CD4-positive, CD25-positive, alpha-beta regulatory T cell (primary cell): ENCODE measurements at regions not wholly inside any gene's neighbourhood (a gene's known extent, or its start where the extent isn't known, plus 50 kb on each side); places are given as distances from the start of the nearest gene placed in this dataset.

ENCODE experiments used
- ATAC-seq, 2 donors: fragments of 150-1000 bp; cut with Tn5 transposase; one replicate each; pipeline ENCODE4 v1.10.0; 2021; ENCODE audit warnings: low read depth in 2 of 2, moderate number of reproducible peaks in 2 of 2, moderate library complexity in 1 of 2
- DNase-seq, 3 donors: peaks; one replicate each; pipeline versions ENCODE4 v3.0.0 to v3.0.0-alpha.2; 2012 to 2022; ENCODE audit warnings: mixed read lengths in 1 of 3
- H3K27ac ChIP-seq: one replicate; pipeline ENCODE4 v1.7.0; 2013; ENCODE audit warnings: mild to moderate bottlenecking, low read length; ENCODE audit not compliant: insufficient read depth, poor library complexity, severe bottlenecking
- H3K27me3 ChIP-seq: one replicate; pipeline ENCODE4 v1.7.0; 2013; ENCODE audit warnings: low read length; ENCODE audit not compliant: control insufficient read depth, insufficient read depth
- H3K36me3 ChIP-seq: one replicate; pipeline ENCODE4 v1.7.0; 2013; ENCODE audit warnings: mild to moderate bottlenecking, low read length, moderate library complexity; ENCODE audit not compliant: control insufficient read depth, insufficient read depth
- H3K4me1 ChIP-seq: 2 replicates; pipeline ENCODE4 v1.7.0; 2013; ENCODE audit warnings: mild to moderate bottlenecking, low read length; ENCODE audit not compliant: insufficient read depth, control insufficient read depth, poor library complexity, severe bottlenecking
- H3K4me3 ChIP-seq: one replicate; pipeline ENCODE4 v1.7.0; 2013; ENCODE audit warnings: low read depth, mild to moderate bottlenecking, low read length, moderate library complexity
- H3K9me3 ChIP-seq, 2 experiments: 1 replicate in 1 of 2; 2 replicates in 1 of 2; pipeline ENCODE4 v1.7.0; 2013; ENCODE audit warnings: low read length in 2 of 2, mild to moderate bottlenecking in 1 of 2, moderate library complexity in 1 of 2; ENCODE audit not compliant: control insufficient read depth in 2 of 2
- H3K27ac Mint-ChIP-seq, 3 donors: one replicate each; pipeline ENCODE4 v1.8.0; 2020 to 2022; ENCODE audit warnings: mild to moderate bottlenecking in 3 of 3, mixed read lengths in 3 of 3, moderate library complexity in 2 of 3
- H3K27me3 Mint-ChIP-seq: one replicate; pipeline ENCODE4 v1.8.0; 2022; ENCODE audit warnings: mild to moderate bottlenecking, mixed read lengths
- H3K36me3 Mint-ChIP-seq: one replicate; pipeline ENCODE4 v1.8.0; 2020; ENCODE audit warnings: mixed read lengths
- H3K4me1 Mint-ChIP-seq, 4 donors: one replicate each; pipeline ENCODE4 v1.8.0; 2020 to 2022; ENCODE audit warnings: mixed read lengths in 4 of 4, mild to moderate bottlenecking in 1 of 4
- H3K4me3 Mint-ChIP-seq, 4 donors: one replicate each; pipeline ENCODE4 v1.8.0; 2020 to 2022; ENCODE audit warnings: mild to moderate bottlenecking in 4 of 4, mixed read lengths in 4 of 4, moderate library complexity in 3 of 4
- H3K9me3 Mint-ChIP-seq, 7 donors: one replicate each; pipeline ENCODE4 v1.8.0; 2020 to 2022; ENCODE audit warnings: mixed read lengths in 7 of 7, mild to moderate bottlenecking in 3 of 7, moderate library complexity in 2 of 7

DNA sequence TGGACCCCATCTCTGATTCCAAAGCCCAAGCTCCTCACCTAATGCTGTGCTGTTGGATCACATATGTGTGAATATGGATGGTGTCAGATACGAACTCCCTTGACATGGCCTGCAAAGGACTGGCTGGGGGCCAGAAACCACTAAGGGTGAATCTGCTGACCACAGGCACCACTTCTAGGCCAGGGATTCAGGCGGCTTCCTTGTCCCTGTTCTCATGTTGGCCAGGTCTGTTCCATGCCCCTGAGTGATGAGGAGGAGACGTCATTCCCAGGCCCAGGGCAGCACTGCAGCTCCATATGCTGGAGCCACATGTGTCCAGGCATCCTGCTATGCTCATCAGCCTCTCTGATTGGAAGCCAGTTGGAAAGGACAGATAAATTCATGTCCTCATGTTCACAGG lies 130.0 kb upstream of the BDNF start:
- H3K27ac ChIP-seq: no peak overlapping the region
- H3K4me3 Mint-ChIP-seq: no peak overlapping the region
- H3K36me3 Mint-ChIP-seq: no peaks in the 10 kb centered on the region
- peaks cover 0 to 7% (median 2%) of the 10 kb centered on the region in 7 donors for H3K9me3 Mint-ChIP-seq
- DNase-seq (no peak), ATAC-seq (no peak)
- no peak overlapping the region for H3K27ac Mint-ChIP-seq
- no peak overlapping the region for H3K4me3 ChIP-seq
- no peaks in the 10 kb centered on the region for H3K4me1 Mint-ChIP-seq
- no peaks in the 10 kb centered on the region for H3K9me3 ChIP-seq
- no peaks in the 10 kb centered on the region for H3K27me3 ChIP-seq
- H3K4me1 ChIP-seq: no peaks in the 10 kb centered on the region
- peaks cover 4% of the 10 kb centered on the region for H3K27me3 Mint-ChIP-seq
- H3K36me3 ChIP-seq: no peaks in the 10 kb centered on the region

DNA sequence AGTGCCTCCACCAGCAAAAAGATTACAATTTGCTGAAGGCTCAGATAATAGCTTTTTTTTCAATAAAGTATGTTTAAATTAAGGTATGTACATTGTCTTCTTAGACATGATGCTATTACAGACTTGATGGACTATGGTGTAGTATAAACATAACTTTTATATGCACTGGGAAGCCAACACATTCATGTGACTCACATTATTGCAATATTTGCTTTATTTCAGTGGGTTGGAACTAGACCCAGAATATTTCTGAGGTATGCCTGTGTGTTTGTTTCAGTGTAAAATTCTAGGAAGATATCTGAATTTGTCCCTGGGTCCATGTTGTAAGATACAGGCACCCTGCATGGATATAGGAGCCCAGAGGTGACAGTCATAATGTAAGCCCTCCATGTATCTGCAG lies 120.0 kb upstream of the BDNF start:
- Mint-ChIP-seq H3K4me3 (no peak overlapping the region), H3K4me1 (no peaks in the 10 kb centered on the region), H3K36me3 (no peaks in the 10 kb centered on the region), H3K27ac (no peak overlapping the region), H3K27me3 (no peaks in the 10 kb centered on the region), H3K9me3 (peaks cover 0 to 3% (median 0%) of the 10 kb centered on the region in 7 donors)
- Histone ChIP-seq H3K4me3 (no peak overlapping the region), H3K9me3 (no peaks in the 10 kb centered on the region), H3K27me3 (no peaks in the 10 kb centered on the region), H3K4me1 (no peaks in the 10 kb centered on the region), H3K27ac (no peak overlapping the region), H3K36me3 (no peaks in the 10 kb centered on the region)
- ATAC-seq (no peak), DNase-seq (no peak)

DNA sequence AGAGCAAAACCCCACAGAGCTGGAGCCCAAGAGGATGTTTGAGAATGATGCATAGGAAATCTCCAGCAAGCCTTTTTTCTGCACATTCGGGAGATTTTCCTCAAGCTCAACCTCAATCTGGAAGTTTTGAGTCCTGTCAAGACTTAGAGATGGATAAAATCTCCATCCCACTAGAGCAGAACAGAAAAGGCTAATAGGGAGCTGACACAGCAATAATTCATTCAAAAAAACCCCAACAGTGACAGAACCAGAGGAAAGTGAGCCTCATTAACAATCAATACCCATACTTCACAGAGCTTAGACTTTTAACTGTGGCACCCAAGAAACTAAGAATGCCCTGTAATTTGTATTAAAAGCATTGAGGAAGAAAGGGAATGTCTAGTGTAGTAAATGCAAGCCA lies 115.9 kb upstream of the BDNF start:
- Histone ChIP-seq H3K4me3 (no peak overlapping the region), H3K9me3 (no peaks in the 10 kb centered on the region), H3K27me3 (no peaks in the 10 kb centered on the region), H3K36me3 (no peaks in the 10 kb centered on the region), H3K4me1 (no peaks in the 10 kb centered on the region), H3K27ac (no peak overlapping the region)
- Mint-ChIP-seq H3K4me1 (no peaks in the 10 kb centered on the region), H3K9me3 (peaks cover 0 to 8% (median under 1%) of the 10 kb centered on the region in 7 donors), H3K27me3 (no peaks in the 10 kb centered on the region), H3K36me3 (no peaks in the 10 kb centered on the region), H3K4me3 (no peak overlapping the region), H3K27ac (no peak overlapping the region)
- ATAC-seq (no peak), DNase-seq (no peak)

DNA sequence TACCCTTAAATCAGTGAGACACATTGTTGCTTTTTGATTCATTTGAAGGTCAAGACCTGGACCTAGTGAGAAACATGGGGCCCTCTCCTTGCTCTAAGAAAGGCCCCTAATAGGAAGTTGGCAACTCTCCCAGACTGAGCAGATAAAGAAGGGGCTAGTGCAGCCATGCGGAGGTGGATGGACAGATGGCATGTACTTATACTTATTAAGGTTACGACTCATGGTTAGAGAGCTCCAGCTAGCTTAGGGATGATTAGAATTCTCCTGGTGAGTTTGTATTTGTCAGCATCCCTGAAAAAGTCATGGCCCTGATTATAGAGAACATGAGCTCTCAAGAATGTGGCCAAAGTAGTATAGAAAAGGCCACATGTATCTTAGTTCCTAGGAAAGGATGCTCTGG lies 112.1 kb upstream of the BDNF start:
- Mint-ChIP-seq H3K27ac (no peak overlapping the region), H3K36me3 (no peaks in the 10 kb centered on the region), H3K4me3 (no peak overlapping the region), H3K9me3 (peaks cover 0 to 8% (median 0%) of the 10 kb centered on the region in 7 donors), H3K4me1 (no peaks in the 10 kb centered on the region), H3K27me3 (peaks cover 4% of the 10 kb centered on the region)
- no peaks in the 10 kb centered on the region for H3K4me1 ChIP-seq
- H3K36me3 ChIP-seq: no peaks in the 10 kb centered on the region
- DNase-seq (no peak), ATAC-seq (no peak)
- H3K27ac ChIP-seq: no peak overlapping the region
- H3K9me3 ChIP-seq: no peaks in the 10 kb centered on the region
- no peaks in the 10 kb centered on the region for H3K27me3 ChIP-seq
- H3K4me3 ChIP-seq: no peak overlapping the region

DNA sequence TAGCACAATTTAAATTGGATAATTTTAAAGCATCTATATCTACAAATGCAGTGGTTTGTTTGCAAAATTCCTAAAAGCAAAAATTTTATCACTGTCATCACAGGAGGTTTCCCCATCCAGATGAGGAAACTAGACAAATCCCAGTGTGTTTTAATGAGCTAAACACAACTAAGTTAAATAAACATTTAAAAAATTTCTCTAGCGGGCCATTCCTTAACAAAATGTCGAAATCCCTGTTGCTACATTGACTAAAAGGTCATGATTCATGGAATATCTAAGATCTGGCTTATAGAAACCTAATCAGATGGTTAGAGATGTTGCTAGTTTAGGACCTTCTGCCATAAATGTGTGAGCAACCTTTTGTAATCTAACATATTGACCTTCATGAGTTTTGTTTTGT lies 107.3 kb upstream of the BDNF start:
- H3K4me1 Mint-ChIP-seq: no peaks in the 10 kb centered on the region
- peaks cover 0 to 13% (median 2%) of the 10 kb centered on the region in 7 donors for H3K9me3 Mint-ChIP-seq
- no peak overlapping the region for H3K27ac ChIP-seq
- no peaks in the 10 kb centered on the region for H3K36me3 Mint-ChIP-seq
- no peaks in the 10 kb centered on the region for H3K4me1 ChIP-seq
- H3K4me3 Mint-ChIP-seq: no peak overlapping the region
- H3K9me3 ChIP-seq: no peaks in the 10 kb centered on the region
- DNase-seq: no peak
- H3K27ac Mint-ChIP-seq: no peak overlapping the region
- H3K27me3 Mint-ChIP-seq: peaks cover 4% of the 10 kb centered on the region
- no peak overlapping the region for H3K4me3 ChIP-seq
- no peak for ATAC-seq
- H3K36me3 ChIP-seq: no peaks in the 10 kb centered on the region
- H3K27me3 ChIP-seq: no peaks in the 10 kb centered on the region

DNA sequence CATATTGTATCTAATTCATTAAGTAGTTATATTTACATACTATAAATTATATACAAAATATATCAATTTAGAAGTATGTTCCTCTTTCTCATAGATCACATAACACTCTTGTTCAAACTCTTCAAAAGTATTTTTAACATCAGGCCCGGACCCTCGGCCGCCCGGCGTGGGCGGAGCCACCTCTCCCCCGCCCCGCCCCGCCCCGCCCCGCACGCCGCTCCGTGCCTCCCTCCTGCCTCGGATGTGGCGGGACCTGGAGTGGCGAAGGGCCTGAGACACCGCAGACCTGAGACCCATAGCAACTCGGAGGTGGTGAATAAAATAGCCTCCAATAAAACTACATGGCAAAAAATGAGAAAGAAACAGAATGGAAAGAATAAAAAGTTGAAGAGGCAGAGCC lies 105.9 kb upstream of the BDNF start:
- no peak for ATAC-seq
- no peak overlapping the region for H3K27ac Mint-ChIP-seq

DNA sequence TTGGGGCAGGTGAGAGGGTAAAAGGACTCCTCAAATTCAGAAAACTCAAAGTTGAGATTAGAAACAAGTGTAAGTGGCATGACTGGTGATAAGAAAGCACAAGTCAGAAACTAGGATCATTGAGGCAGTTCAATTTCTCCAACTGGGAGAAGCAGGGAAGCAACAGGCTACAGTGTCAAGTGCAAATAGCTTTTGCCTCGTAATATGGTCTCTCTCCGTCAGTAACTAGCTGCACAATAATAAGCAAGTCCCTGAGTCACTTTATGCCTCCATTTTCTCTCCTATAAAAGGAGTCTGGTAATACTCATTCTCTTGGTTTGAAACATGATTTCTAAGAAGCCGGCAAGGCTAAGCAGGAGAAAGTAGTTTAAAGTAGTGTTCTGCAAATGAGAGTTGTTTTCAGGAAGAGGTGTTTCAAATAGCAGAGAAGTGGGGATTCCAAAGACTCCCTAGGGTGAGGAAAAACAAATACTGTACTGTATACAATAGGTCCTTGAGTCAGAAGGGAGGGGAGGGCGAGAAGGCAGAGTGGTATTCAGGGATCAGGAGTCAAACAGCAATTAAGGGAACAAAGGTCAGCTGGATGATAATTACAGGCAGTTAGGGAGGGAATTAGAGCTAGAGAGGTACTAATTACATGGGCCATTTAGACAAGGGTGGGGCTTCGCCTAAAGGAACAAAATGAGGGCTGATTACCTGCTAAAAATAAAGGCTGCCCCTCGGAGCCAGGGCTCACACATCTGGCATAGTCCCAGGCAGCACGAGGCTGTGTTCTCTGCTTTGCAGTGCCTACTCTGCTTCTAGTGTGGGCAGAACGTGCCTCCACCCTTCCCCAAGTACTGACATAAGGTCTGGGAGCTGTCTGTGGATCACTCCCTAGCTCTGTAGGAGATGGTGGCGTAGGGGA lies 96.0 kb upstream of the BDNF start:
- no peak overlapping the region for H3K4me3 Mint-ChIP-seq
- H3K36me3 ChIP-seq: no peaks in the 10 kb centered on the region

More for the DNA sequence above, 105.9 kb upstream of the BDNF start:
- DNase-seq: no peak
- Mint-ChIP-seq H3K36me3 (no peaks in the 10 kb centered on the region), H3K4me3 (no peak overlapping the region), H3K27me3 (peaks cover 4% of the 10 kb centered on the region), H3K4me1 (no peaks in the 10 kb centered on the region), H3K9me3 (peaks cover 0 to 7% (median 2%) of the 10 kb centered on the region in 7 donors)
- Histone ChIP-seq H3K4me3 (no peak overlapping the region), H3K36me3 (no peaks in the 10 kb centered on the region), H3K27ac (no peak overlapping the region), H3K27me3 (no peaks in the 10 kb centered on the region), H3K9me3 (no peaks in the 10 kb centered on the region), H3K4me1 (no peaks in the 10 kb centered on the region)

DNA sequence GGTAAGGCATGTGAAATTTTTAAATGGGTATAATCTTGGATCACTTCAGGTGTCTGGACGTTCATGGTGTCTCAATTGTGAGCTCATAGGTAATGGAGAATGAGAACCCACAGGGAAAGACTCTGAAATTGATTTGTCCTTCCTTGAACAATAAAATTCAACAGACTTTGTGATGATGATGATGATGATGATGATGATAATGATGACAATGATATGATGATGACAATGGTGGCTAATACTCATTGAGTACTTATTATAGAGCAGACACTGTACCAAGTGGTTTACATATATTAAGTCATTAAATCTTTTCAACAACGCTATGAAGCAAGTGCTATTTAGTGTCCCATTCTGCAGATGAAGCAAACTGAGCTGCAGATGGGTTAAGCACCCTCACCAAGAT lies 86.6 kb upstream of the BDNF start:
- H3K4me3 ChIP-seq: no peak overlapping the region
- ATAC-seq: no peak
- Mint-ChIP-seq H3K4me3 (no peak overlapping the region), H3K9me3 (peaks cover 0 to 3% (median 0%) of the 10 kb centered on the region in 7 donors), H3K27ac (no peak overlapping the region), H3K27me3 (no peaks in the 10 kb centered on the region), H3K4me1 (no peaks in the 10 kb centered on the region), H3K36me3 (no peaks in the 10 kb centered on the region)
- H3K9me3 ChIP-seq: no peaks in the 10 kb centered on the region
- no peak for DNase-seq
- H3K4me1 ChIP-seq: no peaks in the 10 kb centered on the region
- H3K27ac ChIP-seq: no peak overlapping the region
- H3K36me3 ChIP-seq: no peaks in the 10 kb centered on the region
- no peaks in the 10 kb centered on the region for H3K27me3 ChIP-seq

More for the DNA sequence above, 96.0 kb upstream of the BDNF start:
- Mint-ChIP-seq H3K4me1 (peaks cover 0 to 3% (median 0%) of the 10 kb centered on the region in 4 donors), H3K27me3 (no peaks in the 10 kb centered on the region), H3K36me3 (no peaks in the 10 kb centered on the region), H3K27ac (peak overlapping the region in 1 of 3 donors; percentile 77), H3K9me3 (peaks cover 2 to 10% (median 4%) of the 10 kb centered on the region in 7 donors)
- Histone ChIP-seq H3K4me3 (no peak overlapping the region), H3K4me1 (no peaks in the 10 kb centered on the region), H3K27me3 (no peaks in the 10 kb centered on the region), H3K9me3 (no peaks in the 10 kb centered on the region), H3K27ac (no peak overlapping the region)
- ATAC-seq (no peak), DNase-seq (no peak)
